GM19455 (cell line): ENCODE measurements at regions not wholly inside any gene's neighbourhood (a gene's known extent, or its start where the extent isn't known, plus 50 kb on each side); places are given as distances from the start of the nearest gene placed in this dataset.
"Not testable (repeated sequence)": the region's sequence is repeated elsewhere in the genome, so short reads cannot be mapped to it uniquely, and the experiment has no call there.

Experiments used
- ATAC-seq: cut with Tn5 transposase; IDR thresholded peaks from one replicate; pipeline ENCODE4 v1.9.1; 2021; ENCODE audit not compliant: unreplicated experiment

- ATAC-seq, result no peak
Measured at GRCh38 chr6:6748001-6748400, 159.5 kb downstream of the LY86 start.

- ATAC-seq, result no peak
Measured at GRCh38 chr6:6749702-6750491, 161.4 kb downstream of the LY86 start.

GRCh38 chr6:6750594-6751265, 162.2 kb downstream of the LY86 start:
- ATAC-seq, result no peak

- ATAC-seq, result no peak
Measured at GRCh38 chr6:6751266-6751596, 162.7 kb downstream of the LY86 start.

- no peak for ATAC-seq
Measured at GRCh38 chr6:6751619-6752023, 163.1 kb downstream of the LY86 start.

GRCh38 chr6:6752129-6752528, 163.6 kb downstream of the LY86 start:
- no peak for ATAC-seq

- no peak for ATAC-seq
Measured at GRCh38 chr6:6753301-6753700, 164.8 kb downstream of the LY86 start.

- ATAC-seq, result no peak
Measured at GRCh38 chr6:6756526-6756925, 168.0 kb downstream of the LY86 start.

- no peak for ATAC-seq
Measured at GRCh38 chr6:6758546-6758914, 170.0 kb downstream of the LY86 start.

GRCh38 chr6:6758915-6759654, 170.6 kb downstream of the LY86 start:
- no peak for ATAC-seq

- ATAC-seq, result no peak
Measured at GRCh38 chr6:6760002-6760401, 171.5 kb downstream of the LY86 start.

- ATAC-seq, result not testable (repeated sequence)
Measured at GRCh38 chr6:6762566-6762965, 174.0 kb downstream of the LY86 start.

GRCh38 chr6:6764764-6765434, 176.4 kb downstream of the LY86 start:
- no peak for ATAC-seq

GRCh38 chr6:6766230-6766905, 177.8 kb downstream of the LY86 start:
- no peak for ATAC-seq

- ATAC-seq, result no peak
Measured at GRCh38 chr6:6769466-6769865, 180.9 kb downstream of the LY86 start.

GRCh38 chr6:6771224-6771945, 182.9 kb downstream of the LY86 start:
- ATAC-seq, result no peak

- ATAC-seq, result no peak
Measured at GRCh38 chr6:6771964-6772363, 183.4 kb downstream of the LY86 start.

GRCh38 chr6:6772751-6773150, 184.2 kb downstream of the LY86 start:
- ATAC-seq, result no peak

- ATAC-seq, result no peak
Measured at GRCh38 chr6:6775074-6775473, 186.6 kb downstream of the LY86 start.

GRCh38 chr6:6780231-6780630, 191.7 kb downstream of the LY86 start:
- ATAC-seq, result no peak
